HepG2 (cell line): ENCODE measurements at regions not wholly inside any gene's neighbourhood (a gene's known extent, or its start where the extent isn't known, plus 50 kb on each side); places are given as distances from the start of the nearest gene placed in this dataset.

Experiments used
- ATAC-seq: fragments of 200-7000 bp; cut with Tn5 transposase; 3 replicates; pipeline ENCODE4 v1.9.1; 2020; ENCODE audit warnings: mild to moderate bottlenecking, moderate library complexity
- BruUV-seq: library from RNA; stranded (reverse); fragments of 400-500 nt; replicated peaks from 2 replicates; lab custom pipeline; 2021; lab: Mats Ljungman, UMichigan
- CTCF ChIA-PET: fragments of 300-600 bp; formaldehyde crosslinking; extraction: SDS; loops from one replicate; lab custom pipeline; 2021; ENCODE audit warnings: low total read pairs, inconsistent platforms, low intra/inter-chr PET ratio; lab: Yijun Ruan, JAX
- POLR2A ChIA-PET: fragments of 350-600 bp; sonication (Branson Sonifier 250); formaldehyde crosslinking; loops from one replicate; lab custom pipeline; 2020; ENCODE audit warnings: antibody characterized with exemption, inconsistent platforms; lab: Yijun Ruan, JAX
- DNase-seq: peaks from one replicate; pipeline ENCODE4 v3.0.0-alpha.2; 2015; ENCODE audit warnings: low spot score
- FAIRE-seq: peaks from 3 replicates; lab custom pipeline; 2011; peaks lifted over from hg19 to GRCh38; lab: Jason Lieb, UNC
- H2AFZ ChIP-seq: one replicate; pipeline ENCODE4 v1.6.1; 2011; ENCODE audit warnings: low read length, inconsistent platforms
- H3K27ac ChIP-seq: fragments of 300-600 bp; 3 replicates; pipeline ENCODE4 v1.8.0; 2011; ENCODE audit warnings: mixed run types, mild to moderate bottlenecking, mixed read lengths, low read length, inconsistent platforms; ENCODE audit not compliant: insufficient read depth; ENCODE audit errors: extremely low read length
- H3K27me3 ChIP-seq, 2 experiments: fragments of 200-600 bp in 1 of 2; 2 replicates in 1 of 2; 3 replicates in 1 of 2; pipeline versions ENCODE4 v1.6.0 to v1.8.0; 2011; ENCODE audit warnings: low read length in 2 of 2, mild to moderate bottlenecking in 2 of 2, moderate library complexity in 2 of 2, inconsistent platforms in 1 of 2; ENCODE audit not compliant: insufficient read depth in 2 of 2, control insufficient read depth in 1 of 2
- H3K36me3 ChIP-seq, 2 experiments: fragments of 200-600 bp in 1 of 2; replicated peaks in 1 of 2; 2 replicates in 1 of 2; 3 replicates in 1 of 2; pipeline versions ENCODE4 v1.5.1 to v1.8.0; 2011; ENCODE audit warnings: low read length in 2 of 2, inconsistent platforms in 1 of 2; ENCODE audit not compliant: insufficient read depth in 2 of 2, control insufficient read depth in 1 of 2
- H3K4me1 ChIP-seq: 2 replicates; pipeline ENCODE4 v1.5.1; 2012; ENCODE audit warnings: low read length, inconsistent platforms; ENCODE audit not compliant: insufficient read depth
- H3K4me2 ChIP-seq: 2 replicates; pipeline ENCODE4 v1.6.0; 2011; ENCODE audit warnings: low read depth, low read length, inconsistent platforms
- H3K4me3 ChIP-seq, 3 experiments: fragments of 200-600 bp in 1 of 3; sonication (generic), shearing (Covaris generic) in 1 of 3; replicated peaks in 1 of 3; 2 replicates each; pipeline ENCODE4 v1.5.1; 2011 to 2016; ENCODE audit warnings: low read length in 3 of 3, inconsistent platforms in 2 of 3, low read depth in 2 of 3, mild to moderate bottlenecking in 2 of 3, control low read depth in 1 of 3, mixed read lengths in 1 of 3; ENCODE audit not compliant: insufficient read depth in 1 of 3
- H3K79me2 ChIP-seq: one replicate; pipeline ENCODE4 v1.6.1; 2011; ENCODE audit warnings: low read length, inconsistent platforms; ENCODE audit not compliant: insufficient read depth
- H3K9ac ChIP-seq: 2 replicates; pipeline ENCODE4 v1.6.0; 2011; ENCODE audit warnings: mild to moderate bottlenecking, low read depth, low read length, inconsistent platforms; ENCODE audit not compliant: insufficient read depth
- H3K9me3 ChIP-seq: 2 replicates; pipeline ENCODE4 v1.5.1; 2012; ENCODE audit warnings: mild to moderate bottlenecking, low read length
- H4K20me1 ChIP-seq: 2 replicates; pipeline ENCODE4 v1.6.0; 2011; ENCODE audit warnings: inconsistent platforms, mild to moderate bottlenecking, low read length, moderate library complexity; ENCODE audit not compliant: insufficient read depth
- ARNTL ChIP-seq: sonication (generic); formaldehyde crosslinking; IDR thresholded peaks from 2 replicates; pipeline ENCODE4 v1.4.0; 2020; ENCODE audit warnings: mild to moderate bottlenecking, missing genetic modification reagents
- ATAD3A ChIP-seq: sonication (generic); formaldehyde crosslinking; IDR thresholded peaks from 2 replicates; pipeline ENCODE4 v1.4.0; 2020; ENCODE audit warnings: missing genetic modification reagents
- CC2D1A ChIP-seq: sonication (generic); formaldehyde crosslinking; IDR thresholded peaks from 2 replicates; pipeline ENCODE4 v1.8.1; 2023; ENCODE audit warnings: mild to moderate bottlenecking, missing genetic modification reagents
- HES4 ChIP-seq: sonication (generic); formaldehyde crosslinking; IDR thresholded peaks from 2 replicates; pipeline ENCODE4 v1.9.0; 2021; ENCODE audit warnings: mild to moderate bottlenecking, missing genetic modification reagents, borderline replicate concordance
- MYNN ChIP-seq: sonication (generic); formaldehyde crosslinking; IDR thresholded peaks from 2 replicates; pipeline ENCODE4 v1.4.0; 2020; ENCODE audit warnings: mild to moderate bottlenecking, low read depth, missing genetic modification reagents
- RFX5 ChIP-seq: IDR thresholded peaks from 2 replicates; pipeline ENCODE4 v1.6.1; 2011; ENCODE audit warnings: low read depth, low read length, improper control_type of control experiment
- THAP7 ChIP-seq: sonication (generic); formaldehyde crosslinking; IDR thresholded peaks from 2 replicates; pipeline ENCODE4 v1.8.1; 2023; ENCODE audit warnings: mild to moderate bottlenecking, missing genetic modification reagents
- YEATS2 ChIP-seq: sonication (generic); formaldehyde crosslinking; IDR thresholded peaks from 2 replicates; pipeline ENCODE4 v1.4.0; 2020; ENCODE audit warnings: missing genetic modification reagents, borderline replicate concordance
- ZFP90 ChIP-seq: sonication (generic); formaldehyde crosslinking; IDR thresholded peaks from 2 replicates; pipeline ENCODE4 v1.8.0; 2022; ENCODE audit warnings: missing genetic modification reagents, mild to moderate bottlenecking, inconsistent platforms, borderline replicate concordance
- ZNF124 ChIP-seq: sonication (generic); formaldehyde crosslinking; IDR thresholded peaks from 2 replicates; pipeline ENCODE4 v1.4.0; 2020; ENCODE audit warnings: missing genetic modification reagents
- ZNF335 ChIP-seq: sonication (generic); formaldehyde crosslinking; IDR thresholded peaks from 2 replicates; pipeline ENCODE4 v1.4.0; 2020; ENCODE audit warnings: missing genetic modification reagents
- ZNF431 ChIP-seq: sonication (generic); formaldehyde crosslinking; IDR thresholded peaks from 2 replicates; pipeline ENCODE4 v1.9.0; 2022; ENCODE audit warnings: missing genetic modification reagents, low read depth, mild to moderate bottlenecking, borderline replicate concordance
- ZNF766 ChIP-seq: sonication (generic); formaldehyde crosslinking; IDR thresholded peaks from 2 replicates; pipeline ENCODE4 v1.5.0; 2020; ENCODE audit warnings: missing genetic modification reagents, borderline replicate concordance
- ZNF776 ChIP-seq: sonication (generic); formaldehyde crosslinking; IDR thresholded peaks from 2 replicates; pipeline ENCODE4 v1.4.0; 2020; ENCODE audit warnings: mild to moderate bottlenecking, missing genetic modification reagents
- in situ Hi-C: cut with HindIII; loops from 2 replicates; pipeline ENCODE4 v1.10.0; 2017; ENCODE audit warnings: low pct_unique_long_range_greater_than_20kb; ENCODE audit not compliant: extremely low pct_ligation_motif_present
- intact Hi-C: fragments of 100-400 bp; cut with micrococcal nuclease; formaldehyde crosslinking; loops from one replicate; pipeline ENCODE4 v1.10.0; 2022; ENCODE audit not compliant: unreplicated experiment
- TF ChIP-seq, protein P1 (sequence below): sonication (generic); formaldehyde crosslinking; IDR thresholded peaks from 2 replicates; pipeline ENCODE4 v1.4.0; 2020; ENCODE audit warnings: missing genetic modification reagents, borderline replicate concordance

GRCh38 chr12:61414470-61414869 lies 845.7 kb upstream of the USP15 start:
- H3K9me3 ChIP-seq, result peaks cover 45% of the 10 kb centered on the region
- H4K20me1 ChIP-seq, result no peaks in the 10 kb centered on the region
- BruUV-seq, result no TSS peak
- intact Hi-C loops (no loop called here), in situ Hi-C loops (no loop called here)
- no peak for DNase-seq
- H3K4me1 ChIP-seq, result no peaks in the 10 kb centered on the region
- H3K27me3 ChIP-seq, result no peaks in the 10 kb centered on the region
- no peak overlapping the region for H3K9ac ChIP-seq
- no peak overlapping the region for H3K4me3 ChIP-seq
- no peak overlapping the region for H2AFZ ChIP-seq
- H3K79me2 ChIP-seq, result no peaks in the 10 kb centered on the region
- POLR2A ChIA-PET, result no interaction called here
- CTCF ChIA-PET, result no interaction called here
- ATAC-seq, result no peak
- no peak for FAIRE-seq
- H3K27ac ChIP-seq, result no peak overlapping the region
- no peak for TF ChIP-seq ATAD3A (CRISPR knock-in tag)
- no peak for TF ChIP-seq ARNTL (CRISPR knock-in tag)
- no peak for TF ChIP-seq ZFP90 (CRISPR knock-in tag)
- no peak for TF ChIP-seq HES4 (CRISPR knock-in tag)
- TF ChIP-seq ZNF766 (CRISPR knock-in tag), result no peak
- no peak for TF ChIP-seq MYNN
- TF ChIP-seq ZNF124 (CRISPR knock-in tag), result no peak
- TF ChIP-seq THAP7, result no peak
- no peak for TF ChIP-seq ZNF431 (CRISPR knock-in tag)
- TF ChIP-seq, protein P1, sequence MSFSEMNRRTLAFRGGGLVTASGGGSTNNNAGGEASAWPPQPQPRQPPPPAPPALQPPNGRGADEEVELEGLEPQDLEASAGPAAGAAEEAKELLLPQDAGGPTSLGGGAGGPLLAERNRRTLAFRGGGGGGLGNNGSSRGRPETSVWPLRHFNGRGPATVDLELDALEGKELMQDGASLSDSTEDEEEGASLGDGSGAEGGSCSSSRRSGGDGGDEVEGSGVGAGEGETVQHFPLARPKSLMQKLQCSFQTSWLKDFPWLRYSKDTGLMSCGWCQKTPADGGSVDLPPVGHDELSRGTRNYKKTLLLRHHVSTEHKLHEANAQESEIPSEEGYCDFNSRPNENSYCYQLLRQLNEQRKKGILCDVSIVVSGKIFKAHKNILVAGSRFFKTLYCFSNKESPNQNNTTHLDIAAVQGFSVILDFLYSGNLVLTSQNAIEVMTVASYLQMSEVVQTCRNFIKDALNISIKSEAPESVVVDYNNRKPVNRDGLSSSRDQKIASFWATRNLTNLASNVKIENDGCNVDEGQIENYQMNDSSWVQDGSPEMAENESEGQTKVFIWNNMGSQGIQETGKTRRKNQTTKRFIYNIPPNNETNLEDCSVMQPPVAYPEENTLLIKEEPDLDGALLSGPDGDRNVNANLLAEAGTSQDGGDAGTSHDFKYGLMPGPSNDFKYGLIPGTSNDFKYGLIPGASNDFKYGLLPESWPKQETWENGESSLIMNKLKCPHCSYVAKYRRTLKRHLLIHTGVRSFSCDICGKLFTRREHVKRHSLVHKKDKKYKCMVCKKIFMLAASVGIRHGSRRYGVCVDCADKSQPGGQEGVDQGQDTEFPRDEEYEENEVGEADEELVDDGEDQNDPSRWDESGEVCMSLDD (CRISPR knock-in tag), result no peak
- TF ChIP-seq ZNF335, result no peak
- TF ChIP-seq ZNF776 (CRISPR knock-in tag), result no peak
- TF ChIP-seq YEATS2 (CRISPR knock-in tag), result no peak
- no peak for TF ChIP-seq CC2D1A (CRISPR knock-in tag)
- TF ChIP-seq RFX5, result no peak
- H3K4me2 ChIP-seq, result no peak overlapping the region
- no peaks in the 10 kb centered on the region for H3K36me3 ChIP-seq
